ENCODE measurements at regions not wholly inside any gene's neighbourhood (a gene's known extent, or its start where the extent isn't known, plus 50 kb on each side); places are given as distances from the start of the nearest gene placed in this dataset.

GRCh38 chr2:67338601-67339233 is 58.4 kb upstream of the ETAA1 start:
- H3K4me2 ChIP-seq (ENCODE audit: insufficient read depth, low read length), result no peak overlapping the region
- no peak overlapping the region for H3K9ac ChIP-seq (replicated peaks; ENCODE audit: extremely low read depth, insufficient read depth, low read length)
- DNase-seq (ENCODE audit: low read depth, low spot score) (no peak), FAIRE-seq (no peak)
- H3K27me3 ChIP-seq (ENCODE audit: control insufficient read depth in 2 of 2, insufficient read depth in 2 of 2, low read length in 2 of 2), result no peaks in the 10 kb centered on the region
- no peak overlapping the region for H3K4me3 ChIP-seq (replicated peaks in 1 of 3; ENCODE audit: insufficient read depth in 1 of 3, low read depth in 1 of 3, low read length in 3 of 3)
- no TSS peak for BruUV-seq (replicated peaks)
- H3K9me1 ChIP-seq (replicated peaks; ENCODE audit: control insufficient read depth, extremely low read depth, insufficient read depth, low read length), result no peaks in the 10 kb centered on the region
- ChIA-PET CTCF (no interaction called here), POLR2A (no interaction called here)
- H3K9me3 ChIP-seq (replicated peaks; ENCODE audit: control insufficient read depth, insufficient read depth, low read length), result no peaks in the 10 kb centered on the region
- TF ChIP-seq GATA2 (IDR thresholded peaks at IDR 0.05; ENCODE audit: insufficient read depth, insufficient read length, low read depth, low read length) (no peak), FOS (IDR thresholded peaks at IDR 0.05; ENCODE audit: borderline replicate concordance, insufficient read depth, low read length) (no peak), POLR2AphosphoS5 (IDR thresholded peaks at IDR 0.05; ENCODE audit: insufficient read depth, low read depth, low read length) (no peak), MYC (IDR thresholded peaks at IDR 0.05; ENCODE audit: low read depth, low read length) (no peak), POLR2A (IDR thresholded peaks at IDR 0.05; ENCODE audit: low read depth, low read length) (no peak), JUN (IDR thresholded peaks at IDR 0.05; ENCODE audit: borderline replicate concordance, insufficient read depth, insufficient read length, low read depth) (no peak), MAX (IDR thresholded peaks at IDR 0.05; ENCODE audit: insufficient read depth, insufficient read length) (no peak), EZH2 (IDR thresholded peaks at IDR 0.05; ENCODE audit: borderline replicate concordance, low read depth, low read length, severe bottlenecking) (no peak)
- TF ChIP-seq, protein P1, sequence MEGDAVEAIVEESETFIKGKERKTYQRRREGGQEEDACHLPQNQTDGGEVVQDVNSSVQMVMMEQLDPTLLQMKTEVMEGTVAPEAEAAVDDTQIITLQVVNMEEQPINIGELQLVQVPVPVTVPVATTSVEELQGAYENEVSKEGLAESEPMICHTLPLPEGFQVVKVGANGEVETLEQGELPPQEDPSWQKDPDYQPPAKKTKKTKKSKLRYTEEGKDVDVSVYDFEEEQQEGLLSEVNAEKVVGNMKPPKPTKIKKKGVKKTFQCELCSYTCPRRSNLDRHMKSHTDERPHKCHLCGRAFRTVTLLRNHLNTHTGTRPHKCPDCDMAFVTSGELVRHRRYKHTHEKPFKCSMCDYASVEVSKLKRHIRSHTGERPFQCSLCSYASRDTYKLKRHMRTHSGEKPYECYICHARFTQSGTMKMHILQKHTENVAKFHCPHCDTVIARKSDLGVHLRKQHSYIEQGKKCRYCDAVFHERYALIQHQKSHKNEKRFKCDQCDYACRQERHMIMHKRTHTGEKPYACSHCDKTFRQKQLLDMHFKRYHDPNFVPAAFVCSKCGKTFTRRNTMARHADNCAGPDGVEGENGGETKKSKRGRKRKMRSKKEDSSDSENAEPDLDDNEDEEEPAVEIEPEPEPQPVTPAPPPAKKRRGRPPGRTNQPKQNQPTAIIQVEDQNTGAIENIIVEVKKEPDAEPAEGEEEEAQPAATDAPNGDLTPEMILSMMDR (IDR thresholded peaks at IDR 0.05; ENCODE audit: extremely low read depth in 1 of 2, insufficient read depth in 1 of 2, low read depth in 1 of 2, low read length in 2 of 2), result no peak
- H3K36me3 ChIP-seq (ENCODE audit: control insufficient read depth in 2 of 2, extremely low read depth in 1 of 2, insufficient read depth in 2 of 2, low read length in 2 of 2), result no peaks in the 10 kb centered on the region
- H3K79me2 ChIP-seq (ENCODE audit: control insufficient read depth, insufficient read depth, low read length), result no peaks in the 10 kb centered on the region
- H2AFZ ChIP-seq (ENCODE audit: low read depth, low read length), result no peak overlapping the region
- H3K4me1 ChIP-seq (ENCODE audit: control insufficient read depth, extremely low read depth, insufficient read depth, low read length), result no peaks in the 10 kb centered on the region
- intact Hi-C loops (cut with micrococcal nuclease) (loop anchor here (5.0 kb wide), 1 partner anchor 106 kb away; no protein-coding TSS in a partner anchor), dilution Hi-C loops (cut with MboI; ENCODE audit: extremely low pct_ligation_motif_present, low sequenced_read_pairs) (no loop called here)
- H3K27ac ChIP-seq (ENCODE audit: insufficient read depth, low read depth, low read length), result no peak overlapping the region
- no peaks in the 10 kb centered on the region for H4K20me1 ChIP-seq (replicated peaks; ENCODE audit: control insufficient read depth, extremely low read depth, insufficient read depth, low read length)

All from endothelial cell of umbilical vein (primary cell).